ENCODE measurements at regions not wholly inside any gene's neighbourhood (a gene's known extent, or its start where the extent isn't known, plus 50 kb on each side); places are given as distances from the start of the nearest gene placed in this dataset.

- no peak for DNase-seq
Measured at GRCh38 chr2:7392076-7392787, 475.0 kb downstream of the RNF144A start.

- no peak for DNase-seq
Measured at GRCh38 chr2:7394195-7394594, 477.0 kb downstream of the RNF144A start.

DNA sequence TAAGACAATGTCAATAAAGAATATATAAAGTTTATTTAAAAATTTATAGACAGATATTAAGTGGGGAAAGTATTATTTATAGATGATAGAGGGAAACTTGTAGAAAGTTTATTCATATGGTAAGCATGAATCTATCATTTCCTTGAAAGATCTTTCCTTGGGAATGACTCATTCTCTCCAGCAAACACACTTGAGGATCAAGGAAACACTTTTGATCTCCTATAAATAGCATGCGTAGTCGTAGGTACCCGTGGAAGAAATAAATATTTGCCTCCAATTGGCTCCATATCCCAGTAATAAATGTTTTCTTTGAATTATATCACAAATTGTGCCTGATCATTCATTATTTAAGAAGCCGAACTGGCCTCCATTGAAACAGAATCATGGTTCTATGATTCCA is 483.4 kb downstream of the RNF144A start:
- no peak for DNase-seq

DNA sequence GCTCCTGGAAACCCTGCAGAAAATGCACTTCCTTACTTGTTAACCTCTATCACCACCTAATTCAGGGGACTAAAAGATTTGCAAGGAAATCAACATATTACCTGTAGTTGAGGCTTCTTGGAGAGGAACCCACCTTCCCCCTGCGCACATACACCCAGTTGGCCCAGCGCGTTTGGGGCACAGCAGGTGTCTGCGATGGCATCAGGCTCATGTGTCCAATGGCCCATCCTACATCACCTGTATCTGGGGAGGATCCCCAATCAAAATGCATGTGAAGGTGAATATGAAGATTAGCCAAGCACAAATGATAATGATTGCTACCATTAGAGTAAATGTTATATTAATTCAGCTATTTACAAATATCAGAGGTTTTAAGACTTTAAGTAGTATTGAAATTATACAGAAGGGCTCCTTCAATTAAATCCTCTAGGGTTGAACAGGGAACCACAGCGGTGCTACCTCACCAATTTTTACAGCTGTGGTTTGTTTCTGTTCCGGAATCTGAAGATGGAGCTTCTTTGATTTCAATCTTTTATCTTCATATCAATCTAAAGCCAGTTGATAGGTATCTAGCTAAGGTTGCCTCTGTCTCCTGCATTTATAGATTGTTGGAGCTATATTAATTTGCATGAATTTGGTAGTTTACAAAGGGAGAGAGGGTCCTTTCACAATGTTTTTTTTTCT is 486.0 kb downstream of the RNF144A start:
- no peak for DNase-seq

- DNase-seq: no peak
Measured at GRCh38 chr2:7405861-7406715, 488.9 kb downstream of the RNF144A start.

GRCh38 chr2:7407001-7407400 is 489.8 kb downstream of the RNF144A start:
- no peak for DNase-seq

DNA sequence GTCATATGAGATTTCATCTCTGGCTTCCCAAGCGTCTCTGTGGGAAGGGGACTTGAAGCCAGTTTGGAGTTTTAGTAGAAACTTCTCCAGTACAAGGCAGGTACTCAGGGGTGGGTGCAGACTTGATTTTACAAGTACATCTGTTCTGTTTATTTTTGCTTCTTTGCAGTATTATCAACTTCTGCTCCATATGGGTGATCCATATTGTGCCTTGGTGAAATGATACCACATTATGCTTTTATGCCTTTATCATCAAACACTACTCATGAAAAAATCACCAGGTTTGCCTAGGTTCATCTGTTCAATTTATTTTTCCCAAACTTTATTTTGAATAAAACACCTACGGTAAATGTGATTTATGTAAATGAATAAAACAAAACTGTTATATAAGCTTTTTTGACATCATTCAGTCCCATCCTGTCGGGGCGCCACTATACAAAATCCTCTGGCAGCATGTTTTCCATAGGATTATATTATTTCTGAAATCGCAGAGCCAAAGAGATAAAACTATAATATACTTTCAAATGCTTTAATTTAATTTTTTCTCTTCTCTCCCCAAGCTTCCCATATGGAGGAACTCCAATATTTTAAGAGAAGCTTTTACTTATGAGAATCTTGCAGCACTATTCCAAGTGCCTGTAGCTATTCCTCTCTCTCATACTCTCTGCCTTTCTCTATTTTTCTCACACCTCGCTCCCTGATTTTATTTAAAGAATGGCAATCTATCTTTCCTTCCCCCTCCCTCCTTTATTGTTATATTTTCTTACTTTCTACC is 490.9 kb downstream of the RNF144A start:
- no peak for DNase-seq

DNA sequence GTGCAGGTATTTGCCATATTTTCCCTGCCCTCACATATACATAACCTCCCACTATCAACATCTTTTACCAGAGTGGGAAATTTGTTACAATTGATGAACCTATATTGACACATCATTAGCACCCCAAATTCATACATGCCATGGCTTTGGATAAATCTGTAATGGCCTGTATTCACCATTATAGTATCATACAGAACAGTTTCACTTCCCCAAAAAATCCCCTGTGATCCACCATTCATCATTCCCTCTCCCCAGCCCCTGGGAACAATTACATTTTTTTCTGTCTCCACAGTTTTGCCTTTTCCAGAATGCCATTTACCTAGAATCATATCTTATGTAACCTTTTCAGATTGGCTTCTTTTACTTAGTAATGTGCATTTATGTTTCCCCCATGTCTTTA is 494.5 kb downstream of the RNF144A start:
- DNase-seq: no peak

DNA sequence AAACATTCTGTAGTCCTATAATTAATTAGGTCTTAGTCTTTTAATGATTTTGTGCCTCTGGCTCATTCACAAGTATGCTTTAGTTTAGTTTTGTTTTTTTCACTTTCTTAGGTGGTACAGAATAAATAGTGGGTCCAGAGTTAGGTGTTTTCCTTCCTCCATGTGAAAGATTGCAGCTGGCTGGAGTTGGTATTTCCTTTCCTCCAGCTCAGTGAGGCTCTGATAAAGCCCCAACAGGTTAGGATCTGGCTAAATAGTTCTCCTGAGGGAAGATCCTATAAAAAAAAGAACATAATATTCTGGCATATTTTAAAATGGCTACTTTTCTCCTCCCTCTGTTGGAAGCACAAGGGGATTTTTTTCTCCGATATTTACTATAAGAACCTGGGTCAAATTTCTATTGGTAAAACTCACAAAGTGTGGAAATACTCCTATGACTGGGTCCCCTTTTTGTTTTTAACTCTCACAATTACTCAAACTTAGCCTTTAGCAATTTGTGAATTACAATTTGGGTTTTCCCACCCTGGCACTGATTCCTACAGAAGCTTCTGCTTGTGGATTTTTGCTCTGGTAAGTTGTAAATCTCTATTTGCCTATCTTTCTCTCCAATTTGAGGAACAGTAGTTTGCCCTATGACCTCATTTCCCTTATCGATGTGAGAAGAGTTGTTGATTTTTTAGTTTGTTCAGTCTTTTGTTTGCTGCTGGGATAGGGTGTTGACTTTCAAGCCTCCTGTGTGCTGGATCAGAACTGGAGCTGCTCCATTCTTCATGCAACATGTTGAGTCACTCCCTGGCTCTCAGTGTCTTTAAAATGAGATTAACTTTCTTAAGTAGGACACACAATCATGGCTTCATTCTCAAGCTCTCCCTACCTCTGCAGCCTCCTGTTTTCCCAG is 500.9 kb downstream of the RNF144A start:
- no peak for DNase-seq

- DNase-seq: no peak
Measured at GRCh38 chr2:7419186-7419585, 502.0 kb downstream of the RNF144A start.

DNA sequence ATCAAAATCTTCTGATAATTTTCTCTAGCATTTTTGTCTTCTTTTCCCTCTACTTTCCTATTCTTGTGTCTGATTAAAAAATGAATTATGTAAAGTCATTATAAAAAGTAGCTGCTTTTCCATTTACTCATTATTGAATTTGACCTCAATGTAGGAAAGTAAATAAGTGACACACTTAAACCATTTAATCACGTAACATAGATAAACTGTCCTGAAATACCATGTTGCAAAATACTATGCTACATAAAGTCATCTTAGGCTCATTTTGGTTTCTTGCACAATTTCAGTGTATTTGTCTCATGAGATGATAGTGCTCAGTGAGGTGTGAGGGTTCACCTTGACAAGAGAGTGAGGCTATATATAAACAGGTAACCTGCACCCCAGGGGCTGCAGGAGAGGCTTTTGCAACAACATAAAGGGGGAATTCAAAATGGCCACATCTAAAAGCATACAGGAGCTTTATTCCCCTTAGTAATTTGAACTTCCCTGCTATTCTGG is 502.7 kb downstream of the RNF144A start:
- no peak for DNase-seq

DNA sequence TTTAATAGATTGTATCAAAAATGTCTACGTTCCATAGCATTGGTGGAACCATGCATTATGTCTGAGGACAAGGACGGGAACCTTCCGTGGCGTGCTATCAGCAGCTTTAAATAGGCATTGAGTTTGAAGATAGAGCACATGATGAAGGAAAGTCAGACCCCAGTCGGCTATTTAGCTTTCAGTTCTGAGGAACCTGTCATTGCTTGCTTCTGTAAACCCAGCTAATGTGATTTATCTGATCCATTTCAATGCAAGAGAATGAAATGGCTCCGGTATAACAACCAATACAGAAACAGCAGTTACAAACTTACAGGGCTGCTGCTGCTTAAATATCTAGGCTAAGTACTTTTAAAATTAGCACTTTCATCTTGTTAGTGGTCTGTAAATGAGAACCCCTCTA is 503.3 kb downstream of the RNF144A start:
- no peak for DNase-seq

DNA sequence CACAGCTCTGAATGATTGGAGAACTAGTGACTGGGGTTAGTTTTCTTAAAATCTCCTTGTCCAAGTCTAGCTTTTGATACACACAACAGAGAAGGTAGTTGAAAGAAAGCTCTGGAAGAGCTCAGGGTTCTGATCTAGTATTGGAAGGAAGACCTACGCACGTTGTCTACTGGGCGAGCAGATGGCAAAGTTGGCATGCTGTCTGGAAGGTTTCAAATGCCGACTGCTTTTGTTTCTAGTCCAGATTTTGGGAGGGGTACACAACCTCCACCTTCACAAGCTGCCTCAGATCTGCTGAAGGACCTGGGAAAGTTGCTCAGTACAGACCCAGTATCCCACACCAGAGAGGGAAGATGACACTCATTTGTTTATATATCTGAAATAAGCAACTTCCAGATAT is 507.3 kb downstream of the RNF144A start:
- DNase-seq: no peak

GRCh38 chr2:7427293-7428060 is 510.3 kb downstream of the RNF144A start:
- peak; percentile 34 for DNase-seq

DNA sequence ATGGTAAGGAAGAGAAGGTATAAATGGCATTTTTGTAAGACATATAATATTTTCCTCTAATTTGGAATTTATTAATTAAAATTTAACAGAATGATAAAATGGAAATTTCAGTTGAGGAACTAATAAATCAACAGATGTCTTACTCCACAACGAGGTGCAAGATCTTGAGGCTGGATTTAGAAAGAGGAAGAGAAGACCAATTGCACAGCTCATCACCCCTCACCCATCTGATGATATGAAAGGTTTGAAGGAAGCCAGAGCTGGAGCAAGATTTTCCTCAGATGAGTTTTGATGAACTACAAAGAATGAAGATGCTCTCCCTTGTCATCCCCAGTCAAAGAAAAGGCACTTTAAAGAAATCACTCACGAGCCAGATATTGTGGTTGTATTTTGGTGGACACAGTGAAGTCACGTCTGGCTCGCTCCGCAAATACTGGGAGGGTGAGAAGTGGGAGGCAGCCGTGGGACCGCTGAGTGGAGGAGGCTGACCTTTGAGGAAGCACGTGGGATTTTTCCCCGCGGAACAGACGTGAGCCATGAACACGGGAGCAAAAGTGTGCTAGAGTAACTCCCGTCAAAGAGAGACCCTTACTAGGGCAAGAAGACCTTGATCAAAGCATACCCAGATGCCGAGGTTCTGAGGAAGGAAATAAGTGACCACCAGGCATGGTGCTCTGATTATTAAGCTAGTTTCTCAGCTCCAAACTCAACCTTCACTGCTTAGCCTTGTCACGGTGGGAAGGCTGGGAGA is 511.4 kb downstream of the RNF144A start:
- DNase-seq: peak; percentile 70

- no peak for DNase-seq
Measured at GRCh38 chr2:7429733-7430132, 512.5 kb downstream of the RNF144A start.

DNA sequence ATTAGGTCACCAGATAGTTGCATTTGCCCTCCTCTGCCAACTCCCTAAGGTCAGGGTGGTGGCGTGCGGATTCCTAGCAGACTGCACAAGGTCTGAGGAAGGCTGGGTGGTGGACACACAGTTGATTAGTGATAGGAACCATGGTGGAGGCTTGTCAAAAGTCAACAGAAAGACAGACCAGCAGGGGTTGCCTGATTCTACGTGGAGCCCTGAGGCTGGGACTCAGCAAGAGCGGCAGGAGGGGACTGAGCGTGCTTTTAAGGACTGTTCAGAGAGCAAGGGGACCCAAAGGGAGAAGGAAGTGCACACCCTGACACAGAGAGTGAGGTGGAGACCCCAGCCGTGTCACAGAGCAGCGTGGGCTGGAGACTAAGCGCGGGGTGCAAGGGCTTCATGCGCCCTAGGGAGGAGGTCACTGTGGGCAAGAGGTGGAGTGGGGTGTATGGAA is 513.2 kb downstream of the RNF144A start:
- no peak for DNase-seq

GRCh38 chr2:7430869-7431641 is 513.8 kb downstream of the RNF144A start:
- peak; percentile 89 for DNase-seq

DNA sequence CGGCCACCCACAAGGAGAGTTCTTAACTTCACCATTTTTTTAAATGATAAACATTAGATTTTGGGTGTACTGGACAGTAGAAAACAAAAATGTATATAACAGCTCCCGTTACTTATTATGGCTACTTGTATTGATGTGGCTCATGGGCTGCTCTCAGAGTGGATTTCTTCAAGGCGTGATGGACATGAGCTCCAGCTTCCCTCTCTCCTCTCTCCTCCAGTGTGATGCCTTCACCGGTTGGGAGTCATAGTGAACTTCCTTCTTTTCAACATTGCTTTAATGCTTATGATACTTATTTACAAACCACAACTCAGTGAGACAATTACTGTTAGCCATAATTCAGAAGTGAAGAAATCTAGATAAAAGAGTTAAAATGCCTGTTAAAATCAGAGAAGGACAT is 515.2 kb downstream of the RNF144A start:
- DNase-seq: peak; percentile 79
